Calu3 (cell line): ENCODE measurements at regions not wholly inside any gene's neighbourhood (a gene's known extent, or its start where the extent isn't known, plus 50 kb on each side); places are given as distances from the start of the nearest gene placed in this dataset.

Experiments used
- BruUV-seq: library from RNA; stranded (reverse); fragments of 400-500 nt; replicated peaks from 2 replicates; lab custom pipeline; 2021; lab: Mats Ljungman, UMichigan
- CTCF ChIA-PET: fragments of 300-600 bp; sonication (Branson Sonifier 250); formaldehyde crosslinking; loops from one replicate; lab custom pipeline; 2022; ENCODE audit warnings: antibody characterized with exemption; lab: Charles Lee
- DNase-seq: peaks from one replicate; pipeline ENCODE4 v3.0.0; 2022
- H3K27ac Mint-ChIP-seq: one replicate; pipeline ENCODE4 v1.8.0; 2022; ENCODE audit warnings: mixed read lengths; ENCODE audit not compliant: unreplicated experiment
- H3K27me3 Mint-ChIP-seq: one replicate; pipeline ENCODE4 v1.8.0; 2022; ENCODE audit warnings: mixed read lengths; ENCODE audit not compliant: unreplicated experiment
- H3K36me3 Mint-ChIP-seq: one replicate; pipeline ENCODE4 v1.8.0; 2022; ENCODE audit warnings: mild to moderate bottlenecking, moderate library complexity, mixed read lengths; ENCODE audit not compliant: insufficient read depth, unreplicated experiment
- H3K4me1 Mint-ChIP-seq: one replicate; pipeline ENCODE4 v1.8.0; 2022; ENCODE audit warnings: mild to moderate bottlenecking, low read depth, mixed read lengths; ENCODE audit not compliant: unreplicated experiment
- H3K4me3 Mint-ChIP-seq: one replicate; pipeline ENCODE4 v1.8.0; 2022; ENCODE audit warnings: mild to moderate bottlenecking, low read depth, moderate library complexity, mixed read lengths; ENCODE audit not compliant: unreplicated experiment
- H3K9me3 Mint-ChIP-seq: one replicate; pipeline ENCODE4 v1.8.0; 2022; ENCODE audit warnings: low read depth, mixed read lengths; ENCODE audit not compliant: unreplicated experiment
- CTCF ChIP-seq: fragments of 200-600 bp; IDR thresholded peaks from one replicate; pipeline ENCODE4 v1.8.0; 2022; ENCODE audit warnings: antibody characterized with exemption; ENCODE audit not compliant: unreplicated experiment
- intact Hi-C: fragments of 100-400 bp; cut with micrococcal nuclease; formaldehyde crosslinking; loops from one replicate; pipeline ENCODE4 v1.10.0; 2022; ENCODE audit not compliant: unreplicated experiment

- intact Hi-C loops, result no loop called here
These were observed 424.5 kb upstream of the CDH11 start for GRCh38 chr16:65546353-65546791.

GRCh38 chr16:65545413-65545956 lies 423.6 kb upstream of the CDH11 start:
- Mint-ChIP-seq H3K9me3 (peaks cover 17% of the 10 kb centered on the region), H3K27ac (no peak overlapping the region), H3K36me3 (no peaks in the 10 kb centered on the region), H3K4me1 (no peaks in the 10 kb centered on the region), H3K4me3 (no peak overlapping the region), H3K27me3 (no peaks in the 10 kb centered on the region)
- no TSS peak for BruUV-seq
- intact Hi-C loops, result no loop called here
- DNase-seq, result no peak
- TF ChIP-seq CTCF, result no peak
- CTCF ChIA-PET, result no interaction called here

More at GRCh38 chr16:65546353-65546791, 424.5 kb upstream of the CDH11 start:
- CTCF ChIA-PET, result no interaction called here
- H3K9me3 Mint-ChIP-seq, result peaks cover 18% of the 10 kb centered on the region
- no peaks in the 10 kb centered on the region for H3K36me3 Mint-ChIP-seq
- no peak overlapping the region for H3K4me3 Mint-ChIP-seq
- no peaks in the 10 kb centered on the region for H3K27me3 Mint-ChIP-seq
- no peak for DNase-seq
- no TSS peak for BruUV-seq
- no peak for TF ChIP-seq CTCF
- H3K4me1 Mint-ChIP-seq, result no peaks in the 10 kb centered on the region
- H3K27ac Mint-ChIP-seq, result no peak overlapping the region

GRCh38 chr16:65543781-65544740 lies 422.2 kb upstream of the CDH11 start:
- CTCF ChIA-PET, result no interaction called here
- Mint-ChIP-seq H3K4me3 (no peak overlapping the region), H3K27ac (no peak overlapping the region), H3K36me3 (no peaks in the 10 kb centered on the region), H3K9me3 (peaks cover 18% of the 10 kb centered on the region), H3K27me3 (no peaks in the 10 kb centered on the region), H3K4me1 (no peaks in the 10 kb centered on the region)
- no TSS peak for BruUV-seq
- intact Hi-C loops, result no loop called here
- no peak for DNase-seq
- TF ChIP-seq CTCF, result no peak

- no peak for TF ChIP-seq CTCF
- CTCF ChIA-PET, result no interaction called here
- Mint-ChIP-seq H3K27me3 (no peaks in the 10 kb centered on the region), H3K27ac (no peak overlapping the region), H3K36me3 (no peaks in the 10 kb centered on the region), H3K9me3 (peaks cover 21% of the 10 kb centered on the region), H3K4me1 (no peaks in the 10 kb centered on the region), H3K4me3 (no peak overlapping the region)
- intact Hi-C loops, result no loop called here
- no peak for DNase-seq
- no TSS peak for BruUV-seq
These were observed 419.8 kb upstream of the CDH11 start for GRCh38 chr16:65541646-65542045.
